ENCODE measurements at regions not wholly inside any gene's neighbourhood (a gene's known extent, or its start where the extent isn't known, plus 50 kb on each side); places are given as distances from the start of the nearest gene placed in this dataset.

GRCh38 chr5:8209500-8209899 is 340.6 kb downstream of the MTRR start:
- no peak for TF ChIP-seq BHLHE40 (IDR thresholded peaks at IDR 0.05; ENCODE audit: low read depth, low read length)
- no peak for ATAC-seq
- Histone ChIP-seq H3K27ac (no peak overlapping the region), H3K4me1 (no peaks in the 10 kb centered on the region), H3K9me3 (no peaks in the 10 kb centered on the region), H3K4me3 (no peak overlapping the region), H3K4me2 (no peak overlapping the region)
- no peak for DNase-seq (ENCODE audit: low read depth in 1 of 2, low spot score in 1 of 2)
- no peak for FAIRE-seq
- POLR2A ChIA-PET = no interaction called here
- CTCF ChIA-PET = no interaction called here
- WGBS (ENCODE audit: missing lambda C conversion rate) = 2% methylated on average over 5 of the region's 5 CpGs

GRCh38 chr5:8213701-8214240 is 344.8 kb downstream of the MTRR start:
- whole genome bisulfite sequencing (ENCODE audit: missing lambda C conversion rate) = 0% methylated on average over 7 of the region's 7 CpGs
- TF ChIP-seq MAFK (IDR thresholded peaks at IDR 0.05; ENCODE audit: partially characterized antibody) = no peak
- TF ChIP-seq SREBF2 (IDR thresholded peaks at IDR 0.05) = no peak
- no peak for TF ChIP-seq TP53 (CRISPR knock-in tag; IDR thresholded peaks at IDR 0.05)
- no peak for TF ChIP-seq EP300 (IDR thresholded peaks at IDR 0.05)
- TF ChIP-seq ZNF302 (CRISPR knock-in tag; IDR thresholded peaks at IDR 0.05) = no peak
- no peak for TF ChIP-seq ATOH8 (CRISPR knock-in tag; IDR thresholded peaks at IDR 0.05; ENCODE audit: low read depth)
- no peak for TF ChIP-seq BHLHE40 (IDR thresholded peaks at IDR 0.05; ENCODE audit: low read depth, low read length)
- TF ChIP-seq HES2 (IDR thresholded peaks at IDR 0.05) = no peak
- TF ChIP-seq ZFP36 (IDR thresholded peaks at IDR 0.05; ENCODE audit: borderline replicate concordance, partially characterized antibody) = no peak
- TF ChIP-seq HOXA7 (CRISPR knock-in tag; IDR thresholded peaks at IDR 0.05) = no peak
- no peak for TF ChIP-seq ZSCAN20 (CRISPR knock-in tag; IDR thresholded peaks at IDR 0.05)
- no peak for TF ChIP-seq GATA3 (IDR thresholded peaks at IDR 0.05; ENCODE audit: borderline replicate concordance)
- TF ChIP-seq NR3C1 (IDR thresholded peaks at IDR 0.05) = no peak
- no peak for TF ChIP-seq MYC (IDR thresholded peaks at IDR 0.05; ENCODE audit: borderline replicate concordance, low read length)
- TF ChIP-seq CBX2 (IDR thresholded peaks at IDR 0.05; ENCODE audit: borderline replicate concordance, low read depth) = no peak
- TF ChIP-seq JUNB (IDR thresholded peaks at IDR 0.05) = no peak
- no peak for TF ChIP-seq FOXS1 (CRISPR knock-in tag; IDR thresholded peaks at IDR 0.05)
- TF ChIP-seq RNF2 (IDR thresholded peaks at IDR 0.05; ENCODE audit: borderline replicate concordance, low read depth) = no peak
- no peak for TF ChIP-seq CEBPB (IDR thresholded peaks at IDR 0.05)
- no peak for TF ChIP-seq HDAC2 (IDR thresholded peaks at IDR 0.05)
- ATAC-seq (no peak), DNase-seq (ENCODE audit: low read depth in 1 of 2, low spot score in 1 of 2) (no peak), FAIRE-seq (no peak)
- no peaks in the 10 kb centered on the region for H3K4me1 ChIP-seq
- H3K9me3 ChIP-seq = no peaks in the 10 kb centered on the region
- CTCF ChIA-PET = no interaction called here
- no peak overlapping the region for H3K27ac ChIP-seq
- POLR2A ChIA-PET = no interaction called here
- H3K4me3 ChIP-seq = no peak overlapping the region
- H3K4me2 ChIP-seq = no peak overlapping the region

- H3K4me1 ChIP-seq = no peaks in the 10 kb centered on the region
- CTCF ChIA-PET = no interaction called here
- TF ChIP-seq ZNF302 (CRISPR knock-in tag; IDR thresholded peaks at IDR 0.05) (no peak), RFX5 (IDR thresholded peaks at IDR 0.05) (no peak), FOXS1 (CRISPR knock-in tag; IDR thresholded peaks at IDR 0.05) (no peak), RNF2 (IDR thresholded peaks at IDR 0.05; ENCODE audit: borderline replicate concordance, low read depth) (no peak), FOSB (CRISPR knock-in tag; IDR thresholded peaks at IDR 0.05) (no peak), USF2 (IDR thresholded peaks at IDR 0.05) (no peak), CBX8 (IDR thresholded peaks at IDR 0.05) (no peak), ATOH8 (CRISPR knock-in tag; IDR thresholded peaks at IDR 0.05; ENCODE audit: low read depth) (no peak), NPAS2 (CRISPR knock-in tag; IDR thresholded peaks at IDR 0.05; ENCODE audit: borderline replicate concordance) (no peak), REST (IDR thresholded peaks at IDR 0.05) (no peak), HMGXB4 (CRISPR knock-in tag; IDR thresholded peaks at IDR 0.05; ENCODE audit: borderline replicate concordance) (no peak)
- no peak overlapping the region for H3K27ac ChIP-seq
- no peak for ATAC-seq
- no peak overlapping the region for H3K4me2 ChIP-seq
- POLR2A ChIA-PET = no interaction called here
- no peaks in the 10 kb centered on the region for H3K9me3 ChIP-seq
- no peak for FAIRE-seq
- no peak for DNase-seq (ENCODE audit: low read depth in 1 of 2, low spot score in 1 of 2)
- 17% methylated on average over 20 of the region's 20 CpGs for WGBS (ENCODE audit: missing lambda C conversion rate)
- H3K4me3 ChIP-seq = no peak overlapping the region
Observed at GRCh38 chr5:8216921-8217320, 348.0 kb downstream of the MTRR start.
